C4-2B (cell line): ENCODE measurements at regions not wholly inside any gene's neighbourhood (a gene's known extent, or its start where the extent isn't known, plus 50 kb on each side); places are given as distances from the start of the nearest gene placed in this dataset.

Experiments
- CTCF ChIP-seq: fragments of 450-650 bp; conservative IDR thresholded peaks from 2 replicates; pipeline ENCODE4 v1.5.1; 2017; ENCODE audit warnings: mild to moderate bottlenecking
- ZFX ChIP-seq: fragments of 450-650 bp; IDR thresholded peaks from 2 replicates; pipeline ENCODE4 v1.6.1; 2017

DNA sequence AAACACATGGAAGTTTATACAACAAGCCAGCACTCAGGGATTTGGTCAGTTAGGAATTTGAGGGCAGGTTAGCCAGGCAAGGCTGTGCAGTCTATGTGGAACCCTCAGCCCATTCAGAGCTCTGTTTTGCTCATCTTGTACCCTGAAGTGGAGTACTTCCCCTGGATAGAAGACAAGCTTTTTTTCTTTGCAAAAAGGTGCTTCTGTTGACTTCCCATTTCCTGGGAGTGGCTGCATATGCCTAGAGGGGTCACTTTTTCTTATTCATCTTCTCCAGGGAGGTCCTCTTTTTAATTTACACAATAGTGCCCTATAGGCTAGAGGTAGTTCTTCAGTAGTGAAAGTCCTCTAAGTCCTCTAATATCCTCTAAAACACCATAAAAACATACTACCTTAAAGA, 225.0 kb upstream of the P2RY1 start:
- TF ChIP-seq CTCF: no peak
- no peak for TF ChIP-seq ZFX
